HuH-7 (cell line): ENCODE measurements at regions not wholly inside any gene's neighbourhood (a gene's known extent, or its start where the extent isn't known, plus 50 kb on each side); places are given as distances from the start of the nearest gene placed in this dataset.

Source experiments
- DNase-seq: peaks from one replicate; pipeline ENCODE4 v3.0.0; 2011; ENCODE audit warnings: low spot score

- no peak for DNase-seq
Observed at GRCh38 chr12:74910831-74911230, 298.8 kb downstream of the KCNC2 start.

GRCh38 chr12:74914378-74914777 lies 295.3 kb downstream of the KCNC2 start:
- no peak for DNase-seq

GRCh38 chr12:74915718-74916117 lies 293.9 kb downstream of the KCNC2 start:
- no peak for DNase-seq

GRCh38 chr12:74917743-74918142 lies 291.9 kb downstream of the KCNC2 start:
- DNase-seq, result no peak

- no peak for DNase-seq
Observed at GRCh38 chr12:74918291-74918690, 291.3 kb downstream of the KCNC2 start.

GRCh38 chr12:74922117-74922516 lies 287.5 kb downstream of the KCNC2 start:
- DNase-seq, result no peak

- DNase-seq, result no peak
Observed at GRCh38 chr12:74922642-74923041, 287.0 kb downstream of the KCNC2 start.

- DNase-seq, result no peak
Observed at GRCh38 chr12:74941670-74942069, 268.0 kb downstream of the KCNC2 start.

- no peak for DNase-seq
Observed at GRCh38 chr12:74945771-74946198, 263.9 kb downstream of the KCNC2 start.

GRCh38 chr12:74953697-74954096 lies 255.9 kb downstream of the KCNC2 start:
- no peak for DNase-seq

GRCh38 chr12:74957231-74957630 lies 252.4 kb downstream of the KCNC2 start:
- no peak for DNase-seq

- DNase-seq, result no peak
Observed at GRCh38 chr12:74957634-74958033, 252.0 kb downstream of the KCNC2 start.

- DNase-seq, result no peak
Observed at GRCh38 chr12:74959657-74960056, 250.0 kb downstream of the KCNC2 start.

- DNase-seq, result no peak
Observed at GRCh38 chr12:74963304-74963703, 246.3 kb downstream of the KCNC2 start.

GRCh38 chr12:74963867-74964331 lies 245.7 kb downstream of the KCNC2 start:
- DNase-seq, result no peak

- no peak for DNase-seq
Observed at GRCh38 chr12:74964390-74964789, 245.2 kb downstream of the KCNC2 start.

- no peak for DNase-seq
Observed at GRCh38 chr12:74971201-74971600, 238.4 kb downstream of the KCNC2 start.

- DNase-seq, result no peak
Observed at GRCh38 chr12:74977832-74978481, 231.7 kb downstream of the KCNC2 start.

- peak; percentile 31 for DNase-seq
Observed at GRCh38 chr12:74980510-74980909, 229.1 kb downstream of the KCNC2 start.

GRCh38 chr12:74981541-74981940 lies 228.1 kb downstream of the KCNC2 start:
- no peak for DNase-seq

- no peak for DNase-seq
Observed at GRCh38 chr12:74983917-74984316, 225.7 kb downstream of the KCNC2 start.

- DNase-seq, result no peak
Observed at GRCh38 chr12:74984631-74985030, 225.0 kb downstream of the KCNC2 start.

GRCh38 chr12:74985293-74985985 lies 224.2 kb downstream of the KCNC2 start:
- DNase-seq, result no peak

GRCh38 chr12:74985986-74986319 lies 223.7 kb downstream of the KCNC2 start:
- DNase-seq, result no peak
